ENCODE measurements at regions not wholly inside any gene's neighbourhood (a gene's known extent, or its start where the extent isn't known, plus 50 kb on each side); places are given as distances from the start of the nearest gene placed in this dataset.
"Not testable (repeated sequence)": the region's sequence is repeated elsewhere in the genome, so short reads cannot be mapped to it uniquely, and the experiment has no call there.

- no peak for DNase-seq
Measured at GRCh38 chr12:93219947-93220346, 157.8 kb upstream of the NUDT4 start.

DNA sequence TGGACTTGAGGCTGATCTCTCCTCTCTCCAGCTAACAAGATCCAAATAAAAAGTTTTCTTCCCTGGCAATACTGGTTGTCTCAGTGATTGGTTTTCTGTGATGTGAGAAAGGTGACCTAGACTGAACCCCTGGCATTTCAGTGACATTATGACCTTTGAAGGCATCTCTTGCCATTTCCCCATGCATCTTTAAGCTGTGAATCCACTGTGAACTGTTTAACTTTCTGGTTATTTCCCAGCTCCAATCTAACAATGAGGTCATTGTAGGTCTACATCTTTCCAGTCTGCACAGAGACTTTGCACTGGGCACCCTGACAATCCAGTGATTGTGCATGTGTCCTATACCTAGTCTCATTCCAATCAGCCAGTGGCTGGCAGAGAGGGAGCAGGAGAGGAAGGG lies 155.9 kb upstream of the NUDT4 start:
- no peak for DNase-seq

DNA sequence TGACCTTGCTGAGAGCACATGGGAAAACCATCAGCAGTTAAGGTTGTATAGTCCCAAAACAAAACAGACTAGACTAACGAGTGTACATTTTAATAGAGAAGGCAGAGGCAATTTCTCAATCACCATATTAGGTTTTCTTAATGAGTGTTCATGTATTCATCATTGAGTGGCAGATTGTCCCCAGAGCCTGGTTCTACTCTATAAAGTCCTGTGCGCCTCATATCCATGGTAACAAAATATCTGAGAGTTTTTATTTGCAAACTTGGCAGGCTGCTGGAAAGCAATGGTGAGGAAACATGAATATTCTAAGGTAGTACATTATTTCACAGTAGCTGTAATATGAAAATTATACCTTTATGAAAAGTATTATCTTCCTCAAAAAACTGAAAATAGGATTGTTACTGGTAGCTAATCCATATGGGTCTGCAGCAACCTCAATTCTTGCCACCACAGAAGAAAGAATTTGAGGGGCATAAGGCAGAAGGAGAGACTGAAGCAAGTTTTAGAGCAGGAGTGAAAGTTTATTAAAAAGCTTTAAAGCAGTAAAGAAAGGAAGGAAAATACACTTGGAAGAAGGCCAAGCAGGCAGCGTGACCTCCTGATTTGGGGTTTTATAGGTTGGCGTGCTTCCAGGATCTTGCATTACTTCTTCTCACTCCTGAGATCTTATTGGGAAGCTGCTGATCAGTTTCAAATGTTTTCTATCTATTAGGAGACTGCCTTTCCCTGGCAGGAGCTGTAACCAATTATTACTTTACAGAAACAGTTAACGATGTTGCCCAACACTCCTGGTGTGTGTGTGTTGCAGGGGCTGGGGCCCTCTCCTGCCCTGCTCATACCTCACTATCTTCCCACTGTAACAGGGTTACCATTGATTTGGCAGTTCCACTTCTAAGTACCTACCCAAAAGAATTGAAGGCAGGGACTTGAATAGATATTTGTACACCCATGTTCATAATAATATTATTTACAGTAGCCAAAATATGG lies 154.0 kb upstream of the NUDT4 start:
- DNase-seq: peak in 1 of 2 experiments; percentile 10

GRCh38 chr12:93225094-93225493 lies 152.6 kb upstream of the NUDT4 start:
- DNase-seq: no peak

DNA sequence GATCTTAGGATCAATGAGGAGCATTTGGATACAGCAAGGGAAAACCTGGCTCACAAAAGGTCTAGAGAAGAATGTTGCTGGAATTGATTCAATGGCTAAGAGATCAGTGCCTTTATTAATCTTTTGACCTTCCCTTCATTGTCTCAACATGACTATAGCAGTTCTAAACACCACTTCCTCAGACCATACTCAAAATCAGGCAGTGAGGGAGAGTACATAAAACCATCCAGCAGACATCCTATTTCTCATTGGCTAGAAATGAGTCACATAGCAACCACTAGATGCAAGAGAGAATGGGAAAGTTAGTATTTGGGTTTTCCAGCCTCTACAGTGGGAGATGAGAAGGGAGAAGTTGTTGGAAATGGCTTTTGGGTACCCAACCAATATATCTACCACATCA lies 151.4 kb upstream of the NUDT4 start:
- no peak for DNase-seq

DNA sequence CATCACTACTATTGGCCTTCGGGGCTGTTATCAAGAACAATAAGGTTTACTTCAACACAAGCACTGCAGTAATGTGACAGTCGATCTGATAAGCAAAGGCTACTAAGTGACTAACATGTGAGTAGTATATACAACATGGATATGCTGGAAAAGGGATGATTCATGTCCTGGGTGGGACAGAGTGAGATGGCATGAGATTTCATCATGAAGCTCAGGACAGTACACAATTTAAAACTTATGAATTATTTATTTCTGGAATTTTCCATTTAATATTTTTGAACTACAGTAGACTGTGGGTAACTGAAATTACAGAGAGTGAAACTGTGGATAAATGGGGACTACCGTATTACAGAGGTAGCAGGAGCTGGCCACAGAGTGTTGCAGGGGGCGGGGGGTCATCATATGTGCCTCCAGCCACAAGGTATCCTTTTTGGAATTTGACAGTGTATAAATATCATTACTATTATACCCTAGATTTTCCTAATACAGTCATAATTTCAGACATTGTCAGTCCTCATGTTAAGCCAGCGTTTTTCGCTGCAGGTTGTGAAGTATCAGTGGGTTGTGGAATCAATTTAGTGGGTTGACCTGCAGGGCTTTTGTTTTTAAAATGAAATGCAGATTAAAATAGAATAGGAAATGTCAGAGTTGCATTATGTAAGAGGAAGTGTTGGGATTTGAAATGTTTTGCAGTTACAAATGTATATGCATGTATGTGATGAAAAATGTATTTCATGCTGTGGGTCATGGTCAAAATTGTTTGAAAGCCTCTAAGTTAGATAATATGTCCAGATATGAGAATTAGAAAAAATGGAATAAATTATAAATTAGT lies 148.0 kb upstream of the NUDT4 start:
- DNase-seq: no peak

GRCh38 chr12:93230326-93230720 lies 147.4 kb upstream of the NUDT4 start:
- no peak for DNase-seq

DNA sequence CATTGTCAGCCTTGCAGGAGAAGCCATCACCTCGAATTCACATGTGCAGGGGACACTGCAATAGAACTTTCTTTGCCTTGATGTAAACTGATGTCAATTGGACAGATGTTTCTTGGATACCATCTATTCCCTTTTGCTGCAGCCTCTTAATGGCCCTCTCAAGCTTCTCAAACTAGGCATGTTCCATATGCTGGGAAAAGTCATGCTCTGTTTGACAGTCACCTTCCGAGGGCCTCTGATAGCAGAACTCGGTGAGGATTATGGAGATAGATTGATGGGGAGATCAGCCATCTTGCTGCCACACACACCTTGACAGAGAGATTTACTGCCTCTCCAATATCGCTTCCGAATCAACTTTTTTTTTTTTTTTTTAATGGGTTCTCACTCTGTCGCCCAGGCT lies 145.8 kb upstream of the NUDT4 start:
- DNase-seq: no peak

- no peak for DNase-seq
Measured at GRCh38 chr12:93234641-93235040, 143.1 kb upstream of the NUDT4 start.

- DNase-seq: no peak
Measured at GRCh38 chr12:93235881-93236280, 141.8 kb upstream of the NUDT4 start.

DNA sequence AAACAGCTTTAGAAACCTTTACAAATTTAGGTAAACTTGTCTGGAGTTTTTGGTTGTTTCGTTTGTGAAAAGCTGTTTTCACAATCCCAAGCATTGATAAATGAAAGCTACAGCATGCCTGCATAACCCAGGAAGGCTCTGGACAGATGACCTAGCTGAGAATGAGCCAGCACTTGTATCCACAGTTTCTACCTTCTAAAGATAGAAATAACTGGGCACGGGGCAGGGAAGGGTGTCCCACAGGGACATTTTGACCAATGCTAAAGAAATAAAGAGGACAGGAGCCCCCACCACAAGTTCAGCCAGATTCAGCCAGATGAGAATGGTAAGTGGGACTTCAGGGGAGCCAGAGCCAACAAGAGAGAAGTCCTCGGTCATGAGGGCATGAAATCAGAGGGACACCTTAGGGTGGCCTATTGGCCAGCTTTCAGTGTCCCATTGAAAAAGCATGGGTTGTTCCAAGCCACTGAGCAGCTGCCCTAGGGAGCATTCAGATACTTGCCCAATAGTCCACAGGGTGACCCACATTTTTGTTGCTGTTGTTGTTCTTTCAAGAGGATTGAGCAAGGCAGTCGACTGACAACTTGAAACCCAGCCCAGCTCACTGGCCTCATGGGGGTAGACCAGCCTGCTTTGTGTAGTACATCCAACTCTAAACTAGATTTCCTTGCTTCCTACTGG lies 140.3 kb upstream of the NUDT4 start:
- no peak for DNase-seq

DNA sequence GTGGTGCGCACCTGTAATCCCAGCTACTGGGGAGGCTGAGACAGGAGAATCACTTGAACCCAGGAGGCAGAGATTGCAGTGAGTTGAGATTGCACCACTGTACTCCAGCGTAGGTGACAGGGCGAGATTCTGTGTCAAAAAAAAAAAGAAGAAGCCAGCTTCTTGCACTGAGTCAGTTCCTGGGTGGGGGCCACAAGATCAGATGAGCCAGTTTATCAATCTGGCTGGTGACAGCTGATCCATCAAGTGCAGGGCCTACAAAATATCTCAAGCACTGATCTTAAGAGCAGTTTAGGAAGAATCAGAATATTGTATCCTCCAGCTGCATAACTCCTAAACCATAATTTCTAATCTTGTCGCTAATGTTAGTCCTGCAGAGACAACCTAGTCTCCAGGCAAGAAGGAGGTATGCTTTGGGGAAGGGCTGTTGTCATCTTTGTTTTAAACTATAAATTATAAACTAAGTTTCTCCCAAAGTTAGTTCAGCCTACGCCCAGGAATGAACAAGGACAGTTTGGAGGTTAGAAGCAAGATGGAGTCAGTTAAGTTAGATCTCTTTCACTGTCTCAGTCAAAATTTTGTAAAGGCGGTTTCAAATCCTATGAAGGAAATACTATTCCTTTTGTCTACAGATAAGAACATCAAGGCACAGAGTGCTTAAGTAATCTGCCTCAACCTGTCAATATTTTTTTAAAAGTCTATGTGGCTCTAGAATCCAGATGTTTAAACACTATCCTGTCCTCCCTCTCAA lies 139.0 kb upstream of the NUDT4 start:
- DNase-seq: not testable (repeated sequence)

DNA sequence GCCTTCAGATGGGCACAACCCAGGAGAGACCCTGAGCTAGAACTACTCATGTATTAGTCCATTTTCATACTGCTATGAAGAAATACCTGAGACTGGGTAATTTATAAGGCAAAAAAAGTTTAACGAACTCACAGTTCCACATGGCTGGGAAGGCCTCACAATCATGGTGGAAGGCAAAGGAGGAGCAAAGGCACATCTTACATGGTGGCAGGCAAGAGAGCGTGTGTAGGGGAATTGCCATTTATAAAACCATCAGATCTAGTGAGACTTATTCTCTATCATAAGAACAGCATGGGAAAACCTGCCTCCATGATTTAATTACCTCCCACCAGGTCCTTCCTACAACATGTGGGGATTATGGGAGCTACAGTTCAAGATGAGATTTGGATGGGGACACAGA lies 137.9 kb upstream of the NUDT4 start:
- DNase-seq: not testable (repeated sequence)

- no peak for DNase-seq
Measured at GRCh38 chr12:93242154-93242972, 135.4 kb upstream of the NUDT4 start.

- DNase-seq: no peak
Measured at GRCh38 chr12:93243382-93243688, 134.4 kb upstream of the NUDT4 start.

GRCh38 chr12:93243689-93244513 lies 133.8 kb upstream of the NUDT4 start:
- no peak for DNase-seq

DNA sequence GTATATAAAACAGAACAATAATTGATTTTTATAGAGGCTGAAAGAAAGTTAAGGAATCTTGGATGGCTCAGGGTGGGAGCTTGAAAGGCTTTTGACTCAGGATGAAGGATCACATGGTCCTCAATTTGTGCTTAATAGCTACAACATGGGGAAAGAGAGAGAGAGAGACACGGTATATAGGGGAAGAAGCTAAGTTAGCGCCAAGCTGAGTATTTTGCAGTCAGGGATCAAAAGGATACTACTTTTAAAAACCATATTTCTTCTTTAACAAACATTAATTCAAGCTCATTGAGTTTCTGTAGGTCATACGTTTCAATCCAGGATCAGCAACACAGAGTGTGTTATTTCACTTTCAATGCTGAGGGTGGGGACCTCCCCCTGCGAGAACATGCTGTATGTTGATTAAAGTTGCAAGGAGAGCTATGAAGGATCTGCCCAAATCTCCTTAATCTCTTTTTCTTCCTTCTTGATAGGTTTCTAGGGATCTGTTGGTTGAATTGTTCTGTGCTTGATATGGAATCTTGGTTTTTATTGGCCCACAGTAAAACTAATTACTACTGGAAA lies 133.1 kb upstream of the NUDT4 start:
- no peak for DNase-seq

DNA sequence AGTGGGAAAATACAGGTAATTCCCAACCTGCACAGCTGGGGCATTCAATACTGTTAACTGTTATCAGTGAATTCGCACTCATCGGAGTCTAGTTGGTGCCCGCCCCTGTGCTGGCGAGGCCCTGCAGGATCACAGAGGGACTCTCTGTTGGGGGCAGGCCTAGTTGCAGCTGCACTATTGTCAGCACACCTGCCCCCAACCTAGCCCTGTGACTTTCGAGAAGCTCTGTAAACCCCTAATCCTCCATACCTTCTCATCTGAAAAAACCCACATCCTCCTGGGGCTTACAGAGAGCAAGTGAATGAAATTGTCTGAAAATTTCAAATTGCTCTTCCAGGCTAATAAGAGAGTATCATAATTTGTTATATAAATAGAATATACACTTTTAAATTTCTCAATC lies 132.2 kb upstream of the NUDT4 start:
- DNase-seq: no peak

GRCh38 chr12:93247313-93247991 lies 130.3 kb upstream of the NUDT4 start:
- no peak for DNase-seq

DNA sequence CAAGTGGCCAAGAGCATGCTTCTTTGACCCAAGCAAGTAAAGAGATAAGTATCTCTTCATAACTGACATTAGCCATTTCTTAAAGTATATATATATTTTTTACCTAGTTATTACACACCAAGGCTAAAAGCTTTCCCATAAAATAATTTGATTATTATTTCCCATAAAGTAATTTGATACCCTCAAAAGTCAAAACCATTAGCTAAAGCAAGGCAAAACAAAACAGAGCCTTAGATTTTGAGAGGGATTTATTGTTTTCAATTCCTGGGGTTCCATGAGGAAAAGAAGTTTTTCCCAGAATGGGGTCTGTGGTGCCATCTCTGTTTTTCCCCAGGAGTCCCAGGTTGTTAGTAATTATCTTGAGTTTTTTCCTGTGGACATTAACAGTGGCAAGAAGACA lies 125.5 kb upstream of the NUDT4 start:
- DNase-seq: no peak
